Thyroid gland (tissue), 4 donors: ENCODE measurements at regions not wholly inside any gene's neighbourhood (a gene's known extent, or its start where the extent isn't known, plus 50 kb on each side); places are given as distances from the start of the nearest gene placed in this dataset.
A peak's percentile ranks its signal among the peaks of the same experiment; 100 is the strongest.

Source experiments
- POLR2A ChIP-seq, 2 donors: fragments of 450-650 bp; IDR thresholded peaks; one replicate each; pipeline ENCODE4 v1.6.1; 2017; ENCODE audit warnings: antibody characterized with exemption in 2 of 2, mild to moderate bottlenecking in 2 of 2, moderate library complexity in 1 of 2
- TF ChIP-seq, protein P1 (sequence below), 6 experiments: fragments of 200-600 bp in 3 of 6; fragments of 450-650 bp in 3 of 6; sonication (generic) in 3 of 6; IDR thresholded peaks; one replicate each; pipeline ENCODE4 v1.5.1; 2016 to 2019; ENCODE audit warnings: antibody characterized with exemption in 6 of 6, mild to moderate bottlenecking in 2 of 6, inconsistent platforms in 1 of 6, moderate library complexity in 1 of 6

- TF ChIP-seq, protein P1, sequence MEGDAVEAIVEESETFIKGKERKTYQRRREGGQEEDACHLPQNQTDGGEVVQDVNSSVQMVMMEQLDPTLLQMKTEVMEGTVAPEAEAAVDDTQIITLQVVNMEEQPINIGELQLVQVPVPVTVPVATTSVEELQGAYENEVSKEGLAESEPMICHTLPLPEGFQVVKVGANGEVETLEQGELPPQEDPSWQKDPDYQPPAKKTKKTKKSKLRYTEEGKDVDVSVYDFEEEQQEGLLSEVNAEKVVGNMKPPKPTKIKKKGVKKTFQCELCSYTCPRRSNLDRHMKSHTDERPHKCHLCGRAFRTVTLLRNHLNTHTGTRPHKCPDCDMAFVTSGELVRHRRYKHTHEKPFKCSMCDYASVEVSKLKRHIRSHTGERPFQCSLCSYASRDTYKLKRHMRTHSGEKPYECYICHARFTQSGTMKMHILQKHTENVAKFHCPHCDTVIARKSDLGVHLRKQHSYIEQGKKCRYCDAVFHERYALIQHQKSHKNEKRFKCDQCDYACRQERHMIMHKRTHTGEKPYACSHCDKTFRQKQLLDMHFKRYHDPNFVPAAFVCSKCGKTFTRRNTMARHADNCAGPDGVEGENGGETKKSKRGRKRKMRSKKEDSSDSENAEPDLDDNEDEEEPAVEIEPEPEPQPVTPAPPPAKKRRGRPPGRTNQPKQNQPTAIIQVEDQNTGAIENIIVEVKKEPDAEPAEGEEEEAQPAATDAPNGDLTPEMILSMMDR (IDR thresholded peaks at IDR 0.05): no peak
- TF ChIP-seq POLR2A (IDR thresholded peaks at IDR 0.05): peak in 1 of 2 donors; percentile 67
Measured at GRCh38 chr9:759541-759940, 82.0 kb upstream of the DMRT1 start.
